Activated T-helper 2 cell treated with anti-CD3 and anti-CD28 coated beads, Interferon-gamma antibody, Interleukin-2, Interleukin-4, amounts not matched to agents 10 μg/mL and 5 μg/mL and 100 μg/mL, durations not matched to agents 14 hours and 24 hours and 36 hours (primary cell): ENCODE measurements at regions not wholly inside any gene's neighbourhood (a gene's known extent, or its start where the extent isn't known, plus 50 kb on each side); places are given as distances from the start of the nearest gene placed in this dataset.
A peak's percentile ranks its signal among the peaks of the same experiment; 100 is the strongest.

Experiments used
- DNase-seq: peaks from one replicate; pipeline ENCODE4 v3.0.0; 2021; ENCODE audit warnings: low spot score
- H3K27ac Mint-ChIP-seq: one replicate; pipeline ENCODE4 v1.8.0; 2021; ENCODE audit warnings: mixed read lengths
- H3K27me3 Mint-ChIP-seq: one replicate; pipeline ENCODE4 v1.8.0; 2021; ENCODE audit warnings: low read depth, mixed read lengths
- H3K36me3 Mint-ChIP-seq: one replicate; pipeline ENCODE4 v1.8.0; 2021; ENCODE audit warnings: low read depth, mixed read lengths
- H3K4me1 Mint-ChIP-seq: one replicate; pipeline ENCODE4 v1.8.0; 2021; ENCODE audit warnings: low read depth, mixed read lengths
- H3K4me3 Mint-ChIP-seq: one replicate; pipeline ENCODE4 v1.8.0; 2021; ENCODE audit warnings: low read depth, mild to moderate bottlenecking, moderate library complexity, mixed read lengths
- H3K9me3 Mint-ChIP-seq: one replicate; pipeline ENCODE4 v1.8.0; 2021; ENCODE audit warnings: mixed read lengths
- intact Hi-C: fragments of 100-400 bp; cut with micrococcal nuclease; formaldehyde crosslinking; loops from one replicate; pipeline ENCODE4 v1.15.1; 2023

- Mint-ChIP-seq H3K27me3 (peaks cover 2% of the 10 kb centered on the region), H3K4me1 (no peaks in the 10 kb centered on the region), H3K4me3 (no peak overlapping the region), H3K27ac (no peak overlapping the region), H3K36me3 (no peaks in the 10 kb centered on the region), H3K9me3 (peaks cover 4% of the 10 kb centered on the region)
- intact Hi-C loops = no loop called here
- DNase-seq = no peak
These were observed 278.7 kb downstream of the PARP8 start for GRCh38 chr5:50945139-50945538.

GRCh38 chr5:50947906-50948683, 281.7 kb downstream of the PARP8 start:
- Mint-ChIP-seq H3K9me3 (no peaks in the 10 kb centered on the region), H3K4me1 (no peaks in the 10 kb centered on the region), H3K27me3 (peaks cover 3% of the 10 kb centered on the region), H3K27ac (no peak overlapping the region), H3K4me3 (no peak overlapping the region), H3K36me3 (no peaks in the 10 kb centered on the region)
- intact Hi-C loops = no loop called here
- no peak for DNase-seq

GRCh38 chr5:50953290-50953689, 286.9 kb downstream of the PARP8 start:
- no peaks in the 10 kb centered on the region for H3K36me3 Mint-ChIP-seq
- intact Hi-C loops = no loop called here
- no peak for DNase-seq
- peaks cover 3% of the 10 kb centered on the region for H3K27me3 Mint-ChIP-seq
- H3K9me3 Mint-ChIP-seq = no peaks in the 10 kb centered on the region
- no peak overlapping the region for H3K27ac Mint-ChIP-seq
- H3K4me3 Mint-ChIP-seq = no peak overlapping the region
- H3K4me1 Mint-ChIP-seq = no peaks in the 10 kb centered on the region

- no peak overlapping the region for H3K27ac Mint-ChIP-seq
- H3K4me1 Mint-ChIP-seq = peaks cover 6% of the 10 kb centered on the region
- DNase-seq = no peak
- H3K27me3 Mint-ChIP-seq = peaks cover 12% of the 10 kb centered on the region
- H3K4me3 Mint-ChIP-seq = no peak overlapping the region
- no peaks in the 10 kb centered on the region for H3K36me3 Mint-ChIP-seq
- intact Hi-C loops = loop anchor here (5.0 kb wide), 1 partner anchor 1398 kb away; no protein-coding TSS in a partner anchor
- no peaks in the 10 kb centered on the region for H3K9me3 Mint-ChIP-seq
These were observed 292.5 kb downstream of the PARP8 start for GRCh38 chr5:50958852-50959457.

GRCh38 chr5:50962934-50963872, 296.8 kb downstream of the PARP8 start:
- Mint-ChIP-seq H3K4me1 (peaks cover 30% of the 10 kb centered on the region), H3K36me3 (no peaks in the 10 kb centered on the region), H3K9me3 (no peaks in the 10 kb centered on the region), H3K27me3 (peaks cover 52% of the 10 kb centered on the region), H3K4me3 (peak overlapping the region; percentile 77), H3K27ac (no peak overlapping the region)
- peak; percentile 54 for DNase-seq
- intact Hi-C loops = loop anchor here (2.0 to 10.0 kb wide), 3 partner anchors 232 to 1694 kb away; no protein-coding TSS in a partner anchor

GRCh38 chr5:50963971-50964745, 297.7 kb downstream of the PARP8 start:
- intact Hi-C loops = loop anchor here (2.0 to 10.0 kb wide), 3 partner anchors 231 to 1693 kb away; no protein-coding TSS in a partner anchor
- DNase-seq = no peak
- peaks cover 38% of the 10 kb centered on the region for H3K4me1 Mint-ChIP-seq
- H3K9me3 Mint-ChIP-seq = no peaks in the 10 kb centered on the region
- H3K27ac Mint-ChIP-seq = no peak overlapping the region
- H3K27me3 Mint-ChIP-seq = peaks cover 61% of the 10 kb centered on the region
- no peaks in the 10 kb centered on the region for H3K36me3 Mint-ChIP-seq
- peak overlapping the region; percentile 60 for H3K4me3 Mint-ChIP-seq

GRCh38 chr5:50964746-50965653, 298.6 kb downstream of the PARP8 start:
- DNase-seq = no peak
- intact Hi-C loops = loop anchor here (10.0 kb wide), 1 partner anchor 230 kb away; no protein-coding TSS in a partner anchor
- no peaks in the 10 kb centered on the region for H3K9me3 Mint-ChIP-seq
- peaks cover 70% of the 10 kb centered on the region for H3K27me3 Mint-ChIP-seq
- H3K27ac Mint-ChIP-seq = no peak overlapping the region
- no peak overlapping the region for H3K4me3 Mint-ChIP-seq
- H3K36me3 Mint-ChIP-seq = no peaks in the 10 kb centered on the region
- peaks cover 39% of the 10 kb centered on the region for H3K4me1 Mint-ChIP-seq

- Mint-ChIP-seq H3K9me3 (no peaks in the 10 kb centered on the region), H3K4me1 (peaks cover 40% of the 10 kb centered on the region), H3K36me3 (no peaks in the 10 kb centered on the region), H3K27ac (no peak overlapping the region), H3K4me3 (peak overlapping the region; percentile 15), H3K27me3 (peaks cover 78% of the 10 kb centered on the region)
- intact Hi-C loops = loop anchor here (10.0 kb wide), 1 partner anchor 229 kb away; no protein-coding TSS in a partner anchor
- DNase-seq = no peak
These were observed 299.4 kb downstream of the PARP8 start for GRCh38 chr5:50965654-50966375.

GRCh38 chr5:50967009-50967562, 300.6 kb downstream of the PARP8 start:
- intact Hi-C loops = loop anchor here (10.0 kb wide), 1 partner anchor 228 kb away; no protein-coding TSS in a partner anchor
- H3K4me1 Mint-ChIP-seq = peaks cover 40% of the 10 kb centered on the region

GRCh38 chr5:50967563-50968355, 301.3 kb downstream of the PARP8 start:
- H3K9me3 Mint-ChIP-seq = no peaks in the 10 kb centered on the region
- intact Hi-C loops = loop anchor here (10.0 kb wide), 1 partner anchor 227 kb away; no protein-coding TSS in a partner anchor
- no peak for DNase-seq
- peaks cover 85% of the 10 kb centered on the region for H3K27me3 Mint-ChIP-seq
- no peaks in the 10 kb centered on the region for H3K36me3 Mint-ChIP-seq
- peak overlapping the region; percentile 72 for H3K4me3 Mint-ChIP-seq
- no peak overlapping the region for H3K27ac Mint-ChIP-seq
- H3K4me1 Mint-ChIP-seq = peaks cover 40% of the 10 kb centered on the region

More at GRCh38 chr5:50967009-50967562, 300.6 kb downstream of the PARP8 start:
- H3K27me3 Mint-ChIP-seq = peaks cover 86% of the 10 kb centered on the region
- H3K9me3 Mint-ChIP-seq = no peaks in the 10 kb centered on the region
- H3K27ac Mint-ChIP-seq = no peak overlapping the region
- DNase-seq = no peak
- H3K36me3 Mint-ChIP-seq = no peaks in the 10 kb centered on the region
- peak overlapping the region; percentile 72 for H3K4me3 Mint-ChIP-seq
